HepG2 (cell line): ENCODE measurements at regions not wholly inside any gene's neighbourhood (a gene's known extent, or its start where the extent isn't known, plus 50 kb on each side); places are given as distances from the start of the nearest gene placed in this dataset.

Experiments used
- ATAC-seq: fragments of 200-7000 bp; cut with Tn5 transposase; 3 replicates; pipeline ENCODE4 v1.9.1; 2020; ENCODE audit warnings: mild to moderate bottlenecking, moderate library complexity
- BruUV-seq: library from RNA; stranded (reverse); fragments of 400-500 nt; replicated peaks from 2 replicates; lab custom pipeline; 2021; lab: Mats Ljungman, UMichigan
- CTCF ChIA-PET: fragments of 300-600 bp; formaldehyde crosslinking; extraction: SDS; loops from one replicate; lab custom pipeline; 2021; ENCODE audit warnings: low total read pairs, inconsistent platforms, low intra/inter-chr PET ratio; lab: Yijun Ruan, JAX
- POLR2A ChIA-PET: fragments of 350-600 bp; sonication (Branson Sonifier 250); formaldehyde crosslinking; loops from one replicate; lab custom pipeline; 2020; ENCODE audit warnings: antibody characterized with exemption, inconsistent platforms; lab: Yijun Ruan, JAX
- DNase-seq: peaks from one replicate; pipeline ENCODE4 v3.0.0-alpha.2; 2015; ENCODE audit warnings: low spot score
- FAIRE-seq: peaks from 3 replicates; lab custom pipeline; 2011; peaks lifted over from hg19 to GRCh38; lab: Jason Lieb, UNC
- H2AFZ ChIP-seq: one replicate; pipeline ENCODE4 v1.6.1; 2011; ENCODE audit warnings: low read length, inconsistent platforms
- H3K27ac ChIP-seq: fragments of 300-600 bp; 3 replicates; pipeline ENCODE4 v1.8.0; 2011; ENCODE audit warnings: mixed run types, mild to moderate bottlenecking, mixed read lengths, low read length, inconsistent platforms; ENCODE audit not compliant: insufficient read depth; ENCODE audit errors: extremely low read length
- H3K27me3 ChIP-seq, 2 experiments: fragments of 200-600 bp in 1 of 2; 2 replicates in 1 of 2; 3 replicates in 1 of 2; pipeline versions ENCODE4 v1.6.0 to v1.8.0; 2011; ENCODE audit warnings: low read length in 2 of 2, mild to moderate bottlenecking in 2 of 2, moderate library complexity in 2 of 2, inconsistent platforms in 1 of 2; ENCODE audit not compliant: insufficient read depth in 2 of 2, control insufficient read depth in 1 of 2
- H3K36me3 ChIP-seq, 2 experiments: fragments of 200-600 bp in 1 of 2; replicated peaks in 1 of 2; 2 replicates in 1 of 2; 3 replicates in 1 of 2; pipeline versions ENCODE4 v1.5.1 to v1.8.0; 2011; ENCODE audit warnings: low read length in 2 of 2, inconsistent platforms in 1 of 2; ENCODE audit not compliant: insufficient read depth in 2 of 2, control insufficient read depth in 1 of 2
- H3K4me1 ChIP-seq: 2 replicates; pipeline ENCODE4 v1.5.1; 2012; ENCODE audit warnings: low read length, inconsistent platforms; ENCODE audit not compliant: insufficient read depth
- H3K4me2 ChIP-seq: 2 replicates; pipeline ENCODE4 v1.6.0; 2011; ENCODE audit warnings: low read depth, low read length, inconsistent platforms
- H3K4me3 ChIP-seq, 3 experiments: fragments of 200-600 bp in 1 of 3; sonication (generic), shearing (Covaris generic) in 1 of 3; replicated peaks in 1 of 3; 2 replicates each; pipeline ENCODE4 v1.5.1; 2011 to 2016; ENCODE audit warnings: low read length in 3 of 3, inconsistent platforms in 2 of 3, low read depth in 2 of 3, mild to moderate bottlenecking in 2 of 3, control low read depth in 1 of 3, mixed read lengths in 1 of 3; ENCODE audit not compliant: insufficient read depth in 1 of 3
- H3K79me2 ChIP-seq: one replicate; pipeline ENCODE4 v1.6.1; 2011; ENCODE audit warnings: low read length, inconsistent platforms; ENCODE audit not compliant: insufficient read depth
- H3K9ac ChIP-seq: 2 replicates; pipeline ENCODE4 v1.6.0; 2011; ENCODE audit warnings: mild to moderate bottlenecking, low read depth, low read length, inconsistent platforms; ENCODE audit not compliant: insufficient read depth
- H3K9me3 ChIP-seq: 2 replicates; pipeline ENCODE4 v1.5.1; 2012; ENCODE audit warnings: mild to moderate bottlenecking, low read length
- H4K20me1 ChIP-seq: 2 replicates; pipeline ENCODE4 v1.6.0; 2011; ENCODE audit warnings: inconsistent platforms, mild to moderate bottlenecking, low read length, moderate library complexity; ENCODE audit not compliant: insufficient read depth
- BORCS8-MEF2B ChIP-seq: sonication (generic); formaldehyde crosslinking; IDR thresholded peaks from 2 replicates; pipeline ENCODE4 v1.8.0; 2022; ENCODE audit warnings: mild to moderate bottlenecking, missing genetic modification reagents
- CCDC6 ChIP-seq: sonication (generic); formaldehyde crosslinking; IDR thresholded peaks from 2 replicates; pipeline ENCODE4 v1.8.1; 2022; ENCODE audit warnings: mild to moderate bottlenecking, missing genetic modification reagents, moderate library complexity
- EHMT2 ChIP-seq: fragments of 200-600 bp; sonication (generic); IDR thresholded peaks from 2 replicates; pipeline ENCODE4 v1.7.0; 2017; ENCODE audit warnings: antibody characterized with exemption, low read depth, low read length, borderline replicate concordance
- FOXJ3 ChIP-seq: sonication (generic); formaldehyde crosslinking; IDR thresholded peaks from 2 replicates; pipeline ENCODE4 v1.4.0; 2020; ENCODE audit warnings: missing genetic modification reagents, mild to moderate bottlenecking, borderline replicate concordance
- KIAA2018 ChIP-seq: sonication (generic); formaldehyde crosslinking; IDR thresholded peaks from 2 replicates; pipeline ENCODE4 v1.5.0; 2020; ENCODE audit warnings: mild to moderate bottlenecking, missing genetic modification reagents, borderline replicate concordance
- PATZ1 ChIP-seq: sonication (generic); formaldehyde crosslinking; IDR thresholded peaks from 2 replicates; pipeline ENCODE4 v1.4.0; 2020; ENCODE audit warnings: missing genetic modification reagents
- RBAK ChIP-seq: sonication (generic); formaldehyde crosslinking; IDR thresholded peaks from 2 replicates; pipeline ENCODE4 v1.5.1; 2020; ENCODE audit warnings: mild to moderate bottlenecking, missing genetic modification reagents
- SNRNP70 ChIP-seq: fragments of 200-400 bp; formaldehyde crosslinking; IDR thresholded peaks from 2 replicates; pipeline ENCODE4 v1.6.1; 2017; ENCODE audit warnings: mild to moderate bottlenecking, low read depth, low read length, moderate library complexity
- ZNF441 ChIP-seq: sonication (generic); formaldehyde crosslinking; IDR thresholded peaks from 2 replicates; pipeline ENCODE4 v1.7.0; 2021; ENCODE audit warnings: missing genetic modification reagents, borderline replicate concordance
- ZNF512B ChIP-seq: sonication (generic); formaldehyde crosslinking; IDR thresholded peaks from 2 replicates; pipeline ENCODE4 v1.5.1; 2020; ENCODE audit warnings: missing genetic modification reagents, mild to moderate bottlenecking, borderline replicate concordance
- ZNF549 ChIP-seq: sonication (generic); formaldehyde crosslinking; IDR thresholded peaks from 2 replicates; pipeline ENCODE4 v1.5.0; 2020; ENCODE audit warnings: missing genetic modification reagents
- ZNF562 ChIP-seq: sonication (generic); formaldehyde crosslinking; IDR thresholded peaks from 2 replicates; pipeline ENCODE4 v1.8.0; 2022; ENCODE audit warnings: missing genetic modification reagents, borderline replicate concordance
- ZNF589 ChIP-seq: sonication (generic); formaldehyde crosslinking; conservative IDR thresholded peaks from 2 replicates; pipeline ENCODE4 v1.8.0; 2022; ENCODE audit warnings: mild to moderate bottlenecking, moderate library complexity, missing genetic modification reagents
- WGBS: methylation state at CpG from one replicate; pipeline ENCODE4 v1.1.6; 2017; ENCODE audit warnings: low lambda C conversion rate; 5-methylcytosine and 5-hydroxymethylcytosine counted together
- in situ Hi-C: cut with HindIII; loops from 2 replicates; pipeline ENCODE4 v1.10.0; 2017; ENCODE audit warnings: low pct_unique_long_range_greater_than_20kb; ENCODE audit not compliant: extremely low pct_ligation_motif_present
- intact Hi-C: fragments of 100-400 bp; cut with micrococcal nuclease; formaldehyde crosslinking; loops from one replicate; pipeline ENCODE4 v1.10.0; 2022; ENCODE audit not compliant: unreplicated experiment

- BruUV-seq, result no TSS peak
- TF ChIP-seq ZNF512B (CRISPR knock-in tag) (no peak), ZNF441 (CRISPR knock-in tag) (no peak), ZNF589 (CRISPR knock-in tag) (no peak), PATZ1 (CRISPR knock-in tag) (no peak), FOXJ3 (CRISPR knock-in tag) (no peak), ZNF562 (CRISPR knock-in tag) (no peak), EHMT2 (no peak), BORCS8-MEF2B (CRISPR knock-in tag) (no peak), SNRNP70 (no peak), KIAA2018 (CRISPR knock-in tag) (no peak), RBAK (no peak), CCDC6 (CRISPR knock-in tag) (no peak), ZNF549 (CRISPR knock-in tag) (no peak)
These were observed 324.0 kb downstream of the RAB38 start for GRCh38 chr11:87851234-87851633.

More at GRCh38 chr11:87851234-87851633, 324.0 kb downstream of the RAB38 start:
- ChIA-PET POLR2A (no interaction called here), CTCF (no interaction called here)
- Histone ChIP-seq H3K79me2 (no peaks in the 10 kb centered on the region), H3K4me3 (no peak overlapping the region), H3K36me3 (no peaks in the 10 kb centered on the region), H2AFZ (no peak overlapping the region), H3K4me1 (no peaks in the 10 kb centered on the region), H3K9ac (no peak overlapping the region), H3K27ac (no peak overlapping the region), H3K9me3 (no peaks in the 10 kb centered on the region), H4K20me1 (no peaks in the 10 kb centered on the region), H3K4me2 (no peak overlapping the region), H3K27me3 (no peaks in the 10 kb centered on the region)
- FAIRE-seq (no peak), DNase-seq (no peak), ATAC-seq (no peak)
- intact Hi-C loops (no loop called here), in situ Hi-C loops (no loop called here)
- 0% methylated on average over 2 of the region's 2 CpGs for WGBS
